NB4 (cell line): ENCODE measurements at regions not wholly inside any gene's neighbourhood (a gene's known extent, or its start where the extent isn't known, plus 50 kb on each side); places are given as distances from the start of the nearest gene placed in this dataset.

Experiments used
- TF ChIP-seq, protein P1 (sequence below): IDR thresholded peaks from 2 replicates; pipeline ENCODE4 v1.6.1; 2011; ENCODE audit warnings: low read depth, low read length
- TF ChIP-seq, protein P2 (sequence below): IDR thresholded peaks from one replicate; pipeline ENCODE4 v1.5.1; 2012; ENCODE audit warnings: low read depth, low read length

DNA sequence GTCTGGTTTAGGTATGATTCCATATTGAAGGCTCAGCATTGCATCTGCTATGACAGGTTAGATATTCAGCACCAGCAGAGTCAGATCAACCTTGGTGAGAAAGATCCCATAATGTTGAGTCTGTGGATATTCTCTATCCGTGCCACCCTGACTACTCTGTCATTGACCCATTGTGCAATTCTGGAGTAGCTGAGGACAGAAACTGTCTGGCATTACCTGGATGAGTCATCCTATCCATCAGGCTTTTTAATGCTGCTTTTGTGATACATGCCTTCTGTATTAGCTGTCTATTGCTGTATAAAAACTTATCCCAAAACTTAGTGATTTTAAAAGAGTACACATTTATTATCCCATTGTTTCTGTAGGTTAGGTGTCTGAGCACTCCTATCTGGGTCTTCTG lies 189.1 kb upstream of the FAT3 start:
- TF ChIP-seq, protein P1, sequence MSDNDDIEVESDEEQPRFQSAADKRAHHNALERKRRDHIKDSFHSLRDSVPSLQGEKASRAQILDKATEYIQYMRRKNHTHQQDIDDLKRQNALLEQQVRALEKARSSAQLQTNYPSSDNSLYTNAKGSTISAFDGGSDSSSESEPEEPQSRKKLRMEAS, result no peak
- TF ChIP-seq, protein P2, sequence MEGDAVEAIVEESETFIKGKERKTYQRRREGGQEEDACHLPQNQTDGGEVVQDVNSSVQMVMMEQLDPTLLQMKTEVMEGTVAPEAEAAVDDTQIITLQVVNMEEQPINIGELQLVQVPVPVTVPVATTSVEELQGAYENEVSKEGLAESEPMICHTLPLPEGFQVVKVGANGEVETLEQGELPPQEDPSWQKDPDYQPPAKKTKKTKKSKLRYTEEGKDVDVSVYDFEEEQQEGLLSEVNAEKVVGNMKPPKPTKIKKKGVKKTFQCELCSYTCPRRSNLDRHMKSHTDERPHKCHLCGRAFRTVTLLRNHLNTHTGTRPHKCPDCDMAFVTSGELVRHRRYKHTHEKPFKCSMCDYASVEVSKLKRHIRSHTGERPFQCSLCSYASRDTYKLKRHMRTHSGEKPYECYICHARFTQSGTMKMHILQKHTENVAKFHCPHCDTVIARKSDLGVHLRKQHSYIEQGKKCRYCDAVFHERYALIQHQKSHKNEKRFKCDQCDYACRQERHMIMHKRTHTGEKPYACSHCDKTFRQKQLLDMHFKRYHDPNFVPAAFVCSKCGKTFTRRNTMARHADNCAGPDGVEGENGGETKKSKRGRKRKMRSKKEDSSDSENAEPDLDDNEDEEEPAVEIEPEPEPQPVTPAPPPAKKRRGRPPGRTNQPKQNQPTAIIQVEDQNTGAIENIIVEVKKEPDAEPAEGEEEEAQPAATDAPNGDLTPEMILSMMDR, result no peak
